Endothelial cell of umbilical vein (primary cell): ENCODE measurements at regions not wholly inside any gene's neighbourhood (a gene's known extent, or its start where the extent isn't known, plus 50 kb on each side); places are given as distances from the start of the nearest gene placed in this dataset.

Source experiments
- BruUV-seq: library from RNA; stranded (reverse); fragments of 400-500 nt; replicated peaks from 2 replicates; lab custom pipeline; 2021; lab: Mats Ljungman, UMichigan
- CTCF ChIA-PET: fragments of 300-600, 350-600 bp; sonication (Branson Sonifier 250); formaldehyde crosslinking; loops from one replicate; lab custom pipeline; 2021; ENCODE audit warnings: antibody characterized with exemption, inconsistent platforms; lab: Charles Lee
- POLR2A ChIA-PET: fragments of 300-600, 350-600 bp; sonication (Branson Sonifier 250); formaldehyde crosslinking; loops from one replicate; lab custom pipeline; 2021; ENCODE audit warnings: antibody characterized with exemption, inconsistent platforms; lab: Charles Lee
- DNase-seq: peaks from one replicate; pipeline ENCODE4 v3.0.0-alpha.2; 2011; ENCODE audit warnings: low read depth, low spot score
- FAIRE-seq: peaks from 2 replicates; lab custom pipeline; 2011; peaks lifted over from hg19 to GRCh38; lab: Jason Lieb, UNC
- H2AFZ ChIP-seq: 2 replicates; pipeline ENCODE4 v1.6.0; 2012; ENCODE audit warnings: low read depth, low read length, control low read depth, inconsistent platforms
- H3K27ac ChIP-seq: 2 replicates; pipeline ENCODE4 v1.5.1; 2011; ENCODE audit warnings: low read depth, mild to moderate bottlenecking, control low read depth, low read length, moderate library complexity; ENCODE audit not compliant: insufficient read depth
- H3K27me3 ChIP-seq, 2 experiments: 2 replicates each; pipeline versions ENCODE4 v1.6.0 to v1.6.1; 2011; ENCODE audit warnings: low read length in 2 of 2, mixed read lengths in 1 of 2; ENCODE audit not compliant: control insufficient read depth in 2 of 2, insufficient read depth in 2 of 2
- H3K36me3 ChIP-seq, 2 experiments: 2 replicates in 1 of 2; 3 replicates in 1 of 2; pipeline ENCODE4 v1.5.1; 2011; ENCODE audit warnings: low read length in 2 of 2, mild to moderate bottlenecking in 1 of 2, moderate library complexity in 1 of 2; ENCODE audit not compliant: control insufficient read depth in 2 of 2, insufficient read depth in 2 of 2; ENCODE audit errors: extremely low read depth in 1 of 2
- H3K4me1 ChIP-seq: 3 replicates; pipeline ENCODE4 v1.5.1; 2011; ENCODE audit warnings: mild to moderate bottlenecking, low read length; ENCODE audit not compliant: control insufficient read depth, insufficient read depth; ENCODE audit errors: extremely low read depth
- H3K4me2 ChIP-seq: 2 replicates; pipeline ENCODE4 v1.6.1; 2011; ENCODE audit warnings: low read length, control low read depth, mixed read lengths; ENCODE audit not compliant: insufficient read depth
- H3K4me3 ChIP-seq, 3 experiments: fragments of 200-600 bp in 1 of 3; sonication (generic), shearing (Covaris generic) in 1 of 3; replicated peaks in 1 of 3; 2 replicates each; pipeline ENCODE4 v1.5.1; 2011 to 2016; ENCODE audit warnings: control low read depth in 3 of 3, low read length in 3 of 3, mild to moderate bottlenecking in 2 of 3, inconsistent platforms in 1 of 3, low read depth in 1 of 3, moderate library complexity in 1 of 3; ENCODE audit not compliant: insufficient read depth in 1 of 3
- H3K79me2 ChIP-seq: 2 replicates; pipeline ENCODE4 v1.6.0; 2012; ENCODE audit warnings: low read length, inconsistent platforms; ENCODE audit not compliant: control insufficient read depth, insufficient read depth
- H3K9ac ChIP-seq: replicated peaks from 2 replicates; pipeline ENCODE3; 2011; ENCODE audit warnings: low read length, control low read depth; ENCODE audit not compliant: insufficient read depth; ENCODE audit errors: extremely low read depth
- H3K9me1 ChIP-seq: replicated peaks from 3 replicates; pipeline ENCODE4 v1.6.0; 2011; ENCODE audit warnings: mild to moderate bottlenecking, low read length; ENCODE audit not compliant: control insufficient read depth, insufficient read depth; ENCODE audit errors: extremely low read depth
- H3K9me3 ChIP-seq: replicated peaks from 2 replicates; pipeline ENCODE4 v1.5.1; 2012; ENCODE audit warnings: low read length, inconsistent platforms; ENCODE audit not compliant: control insufficient read depth, insufficient read depth
- H4K20me1 ChIP-seq: replicated peaks from 2 replicates; pipeline ENCODE3; 2011; ENCODE audit warnings: mild to moderate bottlenecking, low read length; ENCODE audit not compliant: control insufficient read depth, insufficient read depth; ENCODE audit errors: extremely low read depth
- CTCF ChIP-seq, 2 donors: IDR thresholded peaks; 1 replicate in 1 of 2; 2 replicates in 1 of 2; pipeline ENCODE4 v1.5.1; 2011; ENCODE audit warnings: low read length in 2 of 2, mild to moderate bottlenecking in 2 of 2, moderate library complexity in 2 of 2, control low read depth in 1 of 2, inconsistent platforms in 1 of 2, low read depth in 1 of 2; ENCODE audit not compliant: insufficient read depth in 1 of 2; ENCODE audit errors: extremely low read depth in 1 of 2
- EZH2 ChIP-seq: IDR thresholded peaks from 2 replicates; pipeline ENCODE4 v1.6.1; 2012; ENCODE audit warnings: borderline replicate concordance, low read depth, mild to moderate bottlenecking, moderate library complexity, low read length, inconsistent platforms; ENCODE audit not compliant: severe bottlenecking
- FOS ChIP-seq: IDR thresholded peaks from 2 replicates; pipeline ENCODE4 v1.6.1; 2011; ENCODE audit warnings: mild to moderate bottlenecking, low read length, moderate library complexity, borderline replicate concordance; ENCODE audit not compliant: insufficient read depth
- GATA2 ChIP-seq: IDR thresholded peaks from 2 replicates; pipeline ENCODE4 v1.7.0; 2011; ENCODE audit warnings: low read depth, mild to moderate bottlenecking, moderate library complexity, mixed read lengths, low read length; ENCODE audit not compliant: insufficient read length, insufficient read depth
- JUN ChIP-seq: IDR thresholded peaks from 2 replicates; pipeline ENCODE4 v1.6.1; 2011; ENCODE audit warnings: borderline replicate concordance, low read depth; ENCODE audit not compliant: insufficient read length, insufficient read depth
- MAX ChIP-seq: IDR thresholded peaks from 2 replicates; pipeline ENCODE4 v1.6.1; 2011; ENCODE audit not compliant: insufficient read depth, insufficient read length
- MYC ChIP-seq: IDR thresholded peaks from one replicate; pipeline ENCODE4 v1.6.1; 2011; ENCODE audit warnings: mild to moderate bottlenecking, low read depth, low read length
- POLR2A ChIP-seq: IDR thresholded peaks from 2 replicates; pipeline ENCODE4 v1.6.1; 2012; ENCODE audit warnings: low read depth, mild to moderate bottlenecking, control low read depth, low read length
- POLR2AphosphoS5 ChIP-seq: IDR thresholded peaks from 2 replicates; pipeline ENCODE4 v1.6.1; 2012; ENCODE audit warnings: low read depth, mild to moderate bottlenecking, control low read depth, low read length, moderate library complexity; ENCODE audit not compliant: insufficient read depth
- dilution Hi-C: fragments of 300-500 bp; cut with MboI; formaldehyde crosslinking; loops from one replicate; pipeline ENCODE4 v1.15.0; 2019; ENCODE audit warnings: low sequenced_read_pairs; ENCODE audit not compliant: extremely low pct_ligation_motif_present
- intact Hi-C: fragments of 100-400 bp; cut with micrococcal nuclease; formaldehyde crosslinking; loops from one replicate; pipeline ENCODE4 v1.10.0; 2022

GRCh38 chr6:85744433-85744970, 101.8 kb upstream of the SYNCRIP start:
- Histone ChIP-seq H3K4me1 (no peaks in the 10 kb centered on the region), H3K79me2 (no peaks in the 10 kb centered on the region), H3K9me3 (no peaks in the 10 kb centered on the region), H3K36me3 (no peaks in the 10 kb centered on the region), H3K4me2 (no peak overlapping the region), H3K27me3 (no peaks in the 10 kb centered on the region), H3K9ac (no peak overlapping the region), H4K20me1 (no peaks in the 10 kb centered on the region), H3K9me1 (no peaks in the 10 kb centered on the region), H3K4me3 (no peak overlapping the region), H3K27ac (no peak overlapping the region), H2AFZ (no peak overlapping the region)
- FAIRE-seq: no peak
- CTCF ChIA-PET: no interaction called here
- intact Hi-C loops (no loop called here), dilution Hi-C loops (no loop called here)
- TF ChIP-seq MAX: no peak
- TF ChIP-seq GATA2: no peak
- TF ChIP-seq POLR2A: no peak
- no peak for TF ChIP-seq FOS
- TF ChIP-seq CTCF (IDR thresholded peaks at IDR 0.05; ENCODE audit: extremely low read depth in 1 of 2, insufficient read depth in 1 of 2, low read depth in 1 of 2, low read length in 2 of 2): no peak
- TF ChIP-seq JUN: no peak
- TF ChIP-seq EZH2: no peak
- no peak for TF ChIP-seq MYC
- TF ChIP-seq POLR2AphosphoS5: no peak
- no peak for DNase-seq
- BruUV-seq: no TSS peak
- POLR2A ChIA-PET: no interaction called here
